Fibroblast of the aortic adventitia (primary cell): ENCODE measurements at regions not wholly inside any gene's neighbourhood (a gene's known extent, or its start where the extent isn't known, plus 50 kb on each side); places are given as distances from the start of the nearest gene placed in this dataset.

Experiments used
- DNase-seq: peaks from one replicate; pipeline ENCODE4 v3.0.0-alpha.2; 2010; ENCODE audit warnings: low read depth
- H3K4me3 ChIP-seq: 2 replicates; pipeline ENCODE4 v1.5.1; 2011; ENCODE audit warnings: low read depth, mild to moderate bottlenecking, control low read depth, low read length, moderate library complexity
- TF ChIP-seq, protein P1 (sequence below): IDR thresholded peaks from 2 replicates; pipeline ENCODE4 v1.5.1; 2011; ENCODE audit warnings: mild to moderate bottlenecking, low read length, control low read depth, inconsistent platforms; ENCODE audit not compliant: insufficient read depth

DNA sequence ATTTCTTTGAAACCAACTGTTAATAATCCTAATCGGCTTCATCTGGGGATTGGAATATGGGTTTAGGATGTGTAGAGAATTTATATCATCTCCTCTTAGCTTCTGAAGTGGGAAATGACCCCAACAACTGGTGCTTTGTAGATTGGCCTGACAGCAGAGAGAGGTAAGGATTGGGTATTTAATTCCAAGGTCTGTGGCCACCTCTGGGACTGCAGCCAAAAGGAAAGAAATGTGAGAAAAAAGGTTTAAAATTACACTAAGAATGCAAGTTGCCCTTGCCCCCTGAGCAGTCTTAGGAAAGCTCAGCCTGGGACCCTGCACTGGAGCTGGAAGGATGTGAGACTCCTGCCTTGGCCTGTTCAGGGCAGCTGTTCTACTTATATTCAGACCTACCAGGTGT is 157.1 kb downstream of the FTCDNL1 start:
- no peak overlapping the region for H3K4me3 ChIP-seq
- TF ChIP-seq, protein P1, sequence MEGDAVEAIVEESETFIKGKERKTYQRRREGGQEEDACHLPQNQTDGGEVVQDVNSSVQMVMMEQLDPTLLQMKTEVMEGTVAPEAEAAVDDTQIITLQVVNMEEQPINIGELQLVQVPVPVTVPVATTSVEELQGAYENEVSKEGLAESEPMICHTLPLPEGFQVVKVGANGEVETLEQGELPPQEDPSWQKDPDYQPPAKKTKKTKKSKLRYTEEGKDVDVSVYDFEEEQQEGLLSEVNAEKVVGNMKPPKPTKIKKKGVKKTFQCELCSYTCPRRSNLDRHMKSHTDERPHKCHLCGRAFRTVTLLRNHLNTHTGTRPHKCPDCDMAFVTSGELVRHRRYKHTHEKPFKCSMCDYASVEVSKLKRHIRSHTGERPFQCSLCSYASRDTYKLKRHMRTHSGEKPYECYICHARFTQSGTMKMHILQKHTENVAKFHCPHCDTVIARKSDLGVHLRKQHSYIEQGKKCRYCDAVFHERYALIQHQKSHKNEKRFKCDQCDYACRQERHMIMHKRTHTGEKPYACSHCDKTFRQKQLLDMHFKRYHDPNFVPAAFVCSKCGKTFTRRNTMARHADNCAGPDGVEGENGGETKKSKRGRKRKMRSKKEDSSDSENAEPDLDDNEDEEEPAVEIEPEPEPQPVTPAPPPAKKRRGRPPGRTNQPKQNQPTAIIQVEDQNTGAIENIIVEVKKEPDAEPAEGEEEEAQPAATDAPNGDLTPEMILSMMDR, result no peak
- DNase-seq, result no peak

DNA sequence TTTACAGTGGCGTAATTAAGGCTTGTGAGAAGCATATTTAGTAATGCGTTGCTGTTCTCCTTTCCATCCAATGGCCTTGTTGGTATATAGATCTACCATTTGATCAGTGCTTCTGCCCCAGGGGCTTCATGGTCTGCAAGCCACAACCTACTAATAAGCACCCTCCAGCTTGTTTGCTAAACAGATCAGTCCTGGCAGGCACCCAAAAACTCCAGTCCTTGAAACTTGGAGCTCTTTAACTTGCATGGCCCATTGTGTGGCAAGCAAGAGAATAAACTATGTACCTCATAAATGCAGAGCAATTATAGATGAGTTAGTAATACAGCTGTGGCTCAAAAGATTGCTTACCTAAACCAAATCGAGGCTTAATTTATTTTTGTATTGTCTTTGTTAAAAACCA is 158.5 kb downstream of the FTCDNL1 start:
- DNase-seq, result no peak

DNA sequence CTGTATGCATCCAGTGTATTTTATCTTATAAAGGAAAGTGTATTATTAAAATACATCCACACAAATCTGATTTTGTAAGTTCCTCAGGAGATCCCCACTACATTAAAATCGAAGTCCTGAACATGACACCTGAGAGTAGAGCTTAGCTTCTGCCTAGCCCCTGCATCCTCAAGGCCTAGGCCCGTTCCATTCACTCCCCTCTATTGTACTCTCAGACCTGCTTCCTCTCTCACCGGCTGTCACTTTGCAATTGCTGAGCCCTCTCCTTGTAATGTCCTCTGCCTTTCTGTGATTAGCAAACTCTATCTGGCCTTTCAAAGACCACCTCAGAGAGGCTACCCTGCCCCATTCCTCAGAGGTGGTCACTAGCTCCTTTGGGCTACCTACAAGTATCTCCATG is 160.8 kb downstream of the FTCDNL1 start:
- TF ChIP-seq, protein P1, result no peak
- no peak overlapping the region for H3K4me3 ChIP-seq
- DNase-seq, result no peak

More for the DNA sequence above, 158.5 kb downstream of the FTCDNL1 start:
- no peak overlapping the region for H3K4me3 ChIP-seq
- TF ChIP-seq, protein P1, result no peak

DNA sequence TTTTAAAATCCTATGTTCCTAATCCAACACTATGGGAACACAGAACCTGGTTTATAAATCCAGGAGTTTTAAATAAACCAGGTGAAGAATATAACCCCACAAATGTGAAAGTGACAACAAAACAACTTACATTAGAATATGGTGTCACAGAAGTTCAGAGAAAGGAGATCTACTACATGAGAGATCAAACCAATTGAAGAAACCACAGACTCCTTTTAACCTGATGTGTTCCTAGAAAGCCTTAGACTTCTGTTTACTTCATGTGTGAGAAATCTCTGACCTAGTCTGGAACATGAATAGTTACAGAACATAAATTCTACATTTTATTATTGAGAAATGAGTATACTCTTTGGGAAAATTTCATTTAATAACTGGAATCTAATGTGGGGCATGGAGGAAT is 165.3 kb downstream of the FTCDNL1 start:
- TF ChIP-seq, protein P1, result no peak
- H3K4me3 ChIP-seq, result no peak overlapping the region
- DNase-seq, result no peak

DNA sequence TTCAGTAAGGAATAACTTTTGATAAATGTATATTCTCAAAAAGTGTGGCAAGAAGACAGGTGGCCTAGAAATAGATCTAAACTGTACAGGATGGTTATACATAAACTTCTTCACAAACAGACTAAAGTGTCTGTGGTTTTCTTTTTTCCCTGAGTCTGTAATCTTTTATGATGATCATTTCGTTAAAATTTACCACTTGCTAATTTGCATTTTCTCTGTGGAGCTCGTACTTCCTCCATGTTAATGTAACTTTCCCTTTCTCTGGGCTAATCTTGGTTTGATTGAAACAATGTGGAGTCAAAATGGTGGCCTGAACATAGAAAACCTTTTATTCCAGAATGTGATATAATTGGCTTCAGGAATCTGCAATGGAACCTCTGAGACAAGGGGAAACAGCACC is 166.2 kb downstream of the FTCDNL1 start:
- no peak overlapping the region for H3K4me3 ChIP-seq
- TF ChIP-seq, protein P1, result no peak
- no peak for DNase-seq

DNA sequence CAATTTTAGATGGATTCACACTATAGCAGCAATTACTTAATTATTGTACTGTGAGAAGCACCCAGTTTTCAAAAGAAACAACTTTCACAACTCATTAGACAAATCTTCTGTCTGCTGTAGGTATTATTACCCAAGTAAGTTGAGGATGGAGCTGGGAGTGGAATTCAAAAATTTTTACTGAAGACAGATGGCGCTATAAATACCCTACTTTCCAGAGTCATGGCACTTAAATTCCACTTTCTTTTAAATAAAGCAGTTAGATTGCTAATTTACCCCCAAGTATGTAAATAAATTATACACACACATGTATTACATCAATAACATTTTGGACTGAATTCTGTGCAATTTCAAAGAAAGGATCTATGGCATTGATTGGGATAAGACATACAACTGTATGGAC is 166.8 kb downstream of the FTCDNL1 start:
- no peak for DNase-seq
- TF ChIP-seq, protein P1, result no peak
- H3K4me3 ChIP-seq, result no peak overlapping the region

DNA sequence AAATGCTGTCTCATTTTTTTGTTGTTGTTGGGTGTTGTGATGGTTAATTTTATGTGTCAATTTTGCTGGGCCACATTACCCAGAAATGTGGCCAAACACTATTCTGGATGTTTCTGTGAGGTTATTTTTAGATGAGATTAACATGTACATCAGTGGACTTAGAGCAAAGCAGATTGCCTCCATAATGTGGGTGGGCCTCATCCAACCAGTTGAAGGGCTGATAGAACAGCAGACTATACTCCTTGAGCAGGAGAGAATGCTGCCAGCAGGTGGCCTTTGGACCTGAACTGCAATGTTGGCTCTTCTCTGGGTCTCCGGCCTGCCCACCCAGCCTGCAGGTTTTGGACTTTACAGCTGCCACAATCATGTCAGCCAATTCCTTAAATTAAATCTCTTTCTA is 169.0 kb downstream of the FTCDNL1 start:
- TF ChIP-seq, protein P1, result no peak

More for the DNA sequence above, 169.0 kb downstream of the FTCDNL1 start:
- DNase-seq, result no peak
- H3K4me3 ChIP-seq, result no peak overlapping the region
